Left kidney (tissue), 1 donor: ENCODE measurements at regions not wholly inside any gene's neighbourhood (a gene's known extent, or its start where the extent isn't known, plus 50 kb on each side); places are given as distances from the start of the nearest gene placed in this dataset.
A peak's percentile ranks its signal among the peaks of the same experiment; 100 is the strongest.
"Not testable (repeated sequence)": the region's sequence is repeated elsewhere in the genome, so short reads cannot be mapped to it uniquely, and the experiment has no call there.

Experiments used
- DNase-seq: peaks from one replicate; pipeline ENCODE4 v3.0.0-alpha.2; 2013

- no peak for DNase-seq
Measured at GRCh38 chrX:122579036-122579435, 605.0 kb upstream of the GRIA3 start.

- DNase-seq = no peak
Measured at GRCh38 chrX:122579526-122579925, 604.6 kb upstream of the GRIA3 start.

- DNase-seq = no peak
Measured at GRCh38 chrX:122582280-122582974, 601.7 kb upstream of the GRIA3 start.

- DNase-seq = no peak
Measured at GRCh38 chrX:122582975-122583305, 601.1 kb upstream of the GRIA3 start.

GRCh38 chrX:122583551-122583950 lies 600.5 kb upstream of the GRIA3 start:
- DNase-seq = peak; percentile 15

- no peak for DNase-seq
Measured at GRCh38 chrX:122584981-122585380, 599.1 kb upstream of the GRIA3 start.

GRCh38 chrX:122586831-122587230 lies 597.2 kb upstream of the GRIA3 start:
- DNase-seq = no peak

GRCh38 chrX:122591546-122591945 lies 592.5 kb upstream of the GRIA3 start:
- DNase-seq = no peak

GRCh38 chrX:122596998-122597397 lies 587.1 kb upstream of the GRIA3 start:
- no peak for DNase-seq

- DNase-seq = no peak
Measured at GRCh38 chrX:122622795-122623194, 561.3 kb upstream of the GRIA3 start.

- DNase-seq = no peak
Measured at GRCh38 chrX:122625239-122625638, 558.8 kb upstream of the GRIA3 start.

GRCh38 chrX:122625821-122626220 lies 558.3 kb upstream of the GRIA3 start:
- DNase-seq = no peak

- no peak for DNase-seq
Measured at GRCh38 chrX:122626871-122627270, 557.2 kb upstream of the GRIA3 start.

- no peak for DNase-seq
Measured at GRCh38 chrX:122641136-122641535, 542.9 kb upstream of the GRIA3 start.

GRCh38 chrX:122641826-122642225 lies 542.3 kb upstream of the GRIA3 start:
- DNase-seq = no peak

GRCh38 chrX:122655256-122655655 lies 528.8 kb upstream of the GRIA3 start:
- not testable (repeated sequence) for DNase-seq

- DNase-seq = no peak
Measured at GRCh38 chrX:122666601-122667000, 517.5 kb upstream of the GRIA3 start.

- no peak for DNase-seq
Measured at GRCh38 chrX:122667667-122668066, 516.4 kb upstream of the GRIA3 start.

- DNase-seq = no peak
Measured at GRCh38 chrX:122703762-122704161, 480.3 kb upstream of the GRIA3 start.

GRCh38 chrX:122739770-122740169 lies 444.3 kb upstream of the GRIA3 start:
- DNase-seq = no peak

- DNase-seq = no peak
Measured at GRCh38 chrX:122770581-122770980, 413.5 kb upstream of the GRIA3 start.

- no peak for DNase-seq
Measured at GRCh38 chrX:122771933-122772332, 412.1 kb upstream of the GRIA3 start.

- DNase-seq = no peak
Measured at GRCh38 chrX:122777766-122778165, 406.3 kb upstream of the GRIA3 start.

GRCh38 chrX:122783918-122784317 lies 400.2 kb upstream of the GRIA3 start:
- DNase-seq = no peak

GRCh38 chrX:122787231-122787630 lies 396.8 kb upstream of the GRIA3 start:
- DNase-seq = no peak
